ENCODE measurements at regions not wholly inside any gene's neighbourhood (a gene's known extent, or its start where the extent isn't known, plus 50 kb on each side); places are given as distances from the start of the nearest gene placed in this dataset.

DNA sequence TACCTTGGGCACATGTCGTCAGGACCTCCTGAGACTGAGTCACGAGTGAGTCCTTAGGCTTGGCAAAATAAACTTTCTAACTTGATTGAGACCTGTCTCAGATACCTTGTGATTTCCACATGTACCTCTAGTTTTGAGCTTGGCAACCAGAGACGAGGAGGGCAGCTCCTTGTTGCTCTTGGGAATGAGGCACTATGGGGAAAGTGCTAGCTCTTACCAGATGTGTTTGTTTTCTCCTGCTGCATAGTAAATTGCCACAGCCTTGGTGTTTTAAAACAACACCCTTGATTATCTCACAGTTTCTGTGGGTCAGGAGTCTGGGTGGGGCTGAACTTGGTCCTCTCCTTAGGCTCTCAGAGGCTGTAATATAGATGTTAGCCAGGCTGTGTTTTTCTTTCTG lies 59.1 kb upstream of the MAML3 start:
- TF ChIP-seq, protein P1, sequence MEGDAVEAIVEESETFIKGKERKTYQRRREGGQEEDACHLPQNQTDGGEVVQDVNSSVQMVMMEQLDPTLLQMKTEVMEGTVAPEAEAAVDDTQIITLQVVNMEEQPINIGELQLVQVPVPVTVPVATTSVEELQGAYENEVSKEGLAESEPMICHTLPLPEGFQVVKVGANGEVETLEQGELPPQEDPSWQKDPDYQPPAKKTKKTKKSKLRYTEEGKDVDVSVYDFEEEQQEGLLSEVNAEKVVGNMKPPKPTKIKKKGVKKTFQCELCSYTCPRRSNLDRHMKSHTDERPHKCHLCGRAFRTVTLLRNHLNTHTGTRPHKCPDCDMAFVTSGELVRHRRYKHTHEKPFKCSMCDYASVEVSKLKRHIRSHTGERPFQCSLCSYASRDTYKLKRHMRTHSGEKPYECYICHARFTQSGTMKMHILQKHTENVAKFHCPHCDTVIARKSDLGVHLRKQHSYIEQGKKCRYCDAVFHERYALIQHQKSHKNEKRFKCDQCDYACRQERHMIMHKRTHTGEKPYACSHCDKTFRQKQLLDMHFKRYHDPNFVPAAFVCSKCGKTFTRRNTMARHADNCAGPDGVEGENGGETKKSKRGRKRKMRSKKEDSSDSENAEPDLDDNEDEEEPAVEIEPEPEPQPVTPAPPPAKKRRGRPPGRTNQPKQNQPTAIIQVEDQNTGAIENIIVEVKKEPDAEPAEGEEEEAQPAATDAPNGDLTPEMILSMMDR (IDR thresholded peaks at IDR 0.05; ENCODE audit: low read depth, low read length, poor library complexity, severe bottlenecking), result no peak
- TF ChIP-seq EZH2phosphoT487 (IDR thresholded peaks at IDR 0.05; ENCODE audit: borderline replicate concordance, low read length), result no peak

All from DOHH2 (cell line).